NCI-H2081 (cell line): ENCODE measurements at regions not wholly inside any gene's neighbourhood (a gene's known extent, or its start where the extent isn't known, plus 50 kb on each side); places are given as distances from the start of the nearest gene placed in this dataset.

Experiments used
- DNase-seq, 2 experiments: peaks; one replicate each; lab custom pipeline; 2025; lab: John Stamatoyannopoulos, UW

DNA sequence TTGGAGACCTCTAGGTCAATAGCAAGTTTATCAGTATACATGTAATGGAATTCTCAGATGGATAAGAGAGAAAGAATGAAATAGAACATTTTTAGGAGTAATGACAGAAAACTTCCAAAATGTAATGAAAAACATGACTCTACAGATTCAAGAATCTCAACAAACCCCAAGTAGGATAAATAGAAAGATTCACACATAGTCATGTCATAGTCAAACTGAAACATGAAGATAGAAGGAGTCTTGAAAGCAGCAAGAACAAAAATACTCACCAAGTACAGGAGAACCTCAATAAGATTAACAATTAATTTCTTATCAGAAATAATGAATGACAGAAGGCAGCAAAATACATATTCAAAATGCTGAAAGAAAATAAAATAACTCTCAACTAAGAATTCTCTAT is 164.5 kb downstream of the SPATA31D1 start:
- DNase-seq = no peak

GRCh38 chr9:82154573-82154972 is 166.0 kb downstream of the SPATA31D1 start:
- no peak for DNase-seq

GRCh38 chr9:82161876-82162275 is 173.3 kb downstream of the SPATA31D1 start:
- no peak for DNase-seq

- no peak for DNase-seq
Observed at GRCh38 chr9:82164159-82164558, 175.6 kb downstream of the SPATA31D1 start.

- no peak for DNase-seq
Observed at GRCh38 chr9:82167296-82167695, 178.7 kb downstream of the SPATA31D1 start.

- no peak for DNase-seq
Observed at GRCh38 chr9:82168585-82168984, 180.0 kb downstream of the SPATA31D1 start.

- no peak for DNase-seq
Observed at GRCh38 chr9:82170866-82171265, 182.3 kb downstream of the SPATA31D1 start.

DNA sequence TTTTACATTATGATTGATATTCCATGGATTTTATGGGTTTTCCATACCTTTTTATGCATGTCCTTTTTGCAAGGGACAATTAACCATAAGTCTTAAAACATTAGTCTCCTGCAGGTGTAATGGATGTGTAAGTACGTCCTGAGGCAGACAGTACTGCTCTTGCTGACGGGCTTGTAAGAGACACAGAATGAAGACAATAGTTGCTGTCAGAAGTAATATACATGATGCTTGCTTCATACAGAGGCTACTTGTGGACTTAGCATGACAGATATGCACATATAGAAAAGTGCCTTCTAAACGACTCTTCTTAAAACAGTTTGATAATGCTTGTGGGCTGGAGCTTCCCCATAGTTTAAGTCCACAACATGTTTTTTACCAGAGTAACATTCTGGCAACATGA is 182.7 kb downstream of the SPATA31D1 start:
- no peak for DNase-seq

DNA sequence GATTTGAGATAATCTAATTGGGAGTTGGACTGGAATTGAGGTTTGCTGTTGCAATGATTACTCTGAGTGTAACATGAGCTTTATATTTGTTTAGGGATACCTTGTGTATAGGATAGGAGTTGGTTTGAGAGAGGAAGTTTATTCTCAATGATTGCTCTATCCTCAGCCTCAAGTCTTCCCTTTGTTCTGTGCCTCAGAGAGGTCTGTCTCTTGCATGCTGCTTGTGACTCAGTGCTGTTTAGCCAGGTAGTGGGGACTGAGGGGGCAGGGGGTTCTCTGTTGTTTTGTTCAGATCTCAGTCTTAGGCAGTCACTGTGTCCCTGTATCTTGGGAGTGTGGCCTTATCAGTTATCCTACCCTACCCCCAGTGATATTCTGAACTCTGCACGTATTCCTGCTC is 192.1 kb downstream of the SPATA31D1 start:
- no peak for DNase-seq

- DNase-seq = no peak
Observed at GRCh38 chr9:82183181-82183860, 194.7 kb downstream of the SPATA31D1 start.

DNA sequence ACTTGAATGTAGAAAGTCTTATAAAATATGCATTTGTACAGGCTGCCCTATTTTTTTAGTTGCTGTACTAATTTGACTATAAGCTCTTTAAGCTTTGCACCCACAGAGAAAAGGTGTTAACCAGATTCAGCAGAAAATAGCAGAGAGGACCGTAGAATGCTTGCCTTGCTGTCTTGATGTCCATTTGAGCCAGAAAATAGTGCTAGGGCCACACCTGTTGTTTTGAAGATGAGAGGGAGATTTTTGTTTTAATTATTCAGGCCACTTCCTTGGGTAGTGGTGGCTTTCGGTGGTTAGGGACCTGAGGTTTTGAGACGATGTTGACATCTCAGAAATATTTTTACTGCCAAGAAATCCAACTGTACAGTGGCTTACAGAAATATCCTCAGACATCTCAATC is 196.0 kb downstream of the SPATA31D1 start:
- no peak for DNase-seq

DNA sequence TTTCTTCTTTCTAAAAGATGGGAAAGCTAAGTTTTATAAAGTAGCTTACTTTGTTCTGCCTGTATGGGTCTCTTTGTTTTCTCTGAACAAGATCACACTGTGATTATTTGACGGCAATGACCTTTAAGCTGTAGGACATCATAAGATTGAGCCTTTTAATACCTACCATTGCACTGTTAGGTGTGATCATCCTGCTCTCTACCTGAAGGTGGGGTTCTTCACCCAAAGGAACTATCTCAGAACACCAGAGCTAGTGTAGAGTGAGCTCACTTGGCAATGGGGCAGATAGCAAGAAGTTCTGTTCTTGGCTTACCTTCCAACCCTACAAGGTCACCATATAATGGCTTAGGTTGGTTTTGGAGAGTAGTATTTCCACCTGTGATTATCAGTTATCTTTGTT is 200.2 kb downstream of the SPATA31D1 start:
- DNase-seq = no peak

DNA sequence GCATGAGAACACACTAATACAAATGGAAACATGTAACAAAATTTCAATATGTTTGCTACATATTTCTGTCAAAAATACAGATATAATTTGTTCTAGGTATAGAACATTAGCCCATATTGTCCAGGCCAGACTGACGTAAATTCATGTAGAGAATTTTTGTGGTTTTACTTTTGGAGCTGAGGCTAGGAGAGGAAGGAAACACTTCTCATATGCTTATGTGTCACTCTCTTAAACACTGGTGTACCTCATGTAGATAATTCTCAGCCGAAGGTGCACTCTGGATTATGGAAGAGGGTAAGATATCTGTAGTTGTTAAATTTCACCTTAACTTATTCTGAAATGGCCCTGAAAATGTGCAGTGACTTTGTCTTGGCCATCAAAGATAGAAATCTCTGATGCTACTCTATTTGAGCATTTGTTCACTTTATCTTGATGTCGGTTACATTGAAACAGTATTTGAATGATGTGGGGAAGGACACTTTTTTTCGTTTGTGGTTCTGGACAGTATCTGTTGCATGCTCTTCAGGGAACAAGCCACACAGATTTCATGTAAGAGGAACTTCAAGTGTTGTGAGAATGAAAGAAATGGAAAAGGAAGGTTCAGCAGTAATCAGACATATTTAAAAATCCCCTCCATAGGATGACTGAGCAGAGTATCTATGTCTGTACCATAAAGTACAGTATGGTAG is 202.7 kb downstream of the SPATA31D1 start:
- no peak for DNase-seq

DNA sequence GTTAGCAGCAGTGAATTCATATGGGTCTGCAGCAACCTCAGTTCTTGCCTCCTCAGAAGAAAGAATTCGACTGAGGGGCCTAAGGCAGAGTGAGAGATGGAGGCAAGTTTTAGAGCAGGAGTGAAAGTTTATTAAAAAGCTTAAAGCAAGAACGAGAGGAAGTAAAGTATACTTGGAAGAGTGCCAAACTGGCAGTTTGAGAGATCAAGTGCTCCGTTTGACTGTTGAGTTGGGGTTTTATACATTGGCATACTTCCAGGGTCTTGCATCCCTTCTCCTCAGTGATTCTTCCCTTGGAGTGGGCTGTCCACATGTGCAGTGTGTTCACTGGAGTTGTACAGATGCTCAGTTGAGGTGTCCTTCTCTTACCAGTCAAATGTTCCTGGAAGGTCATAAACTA is 203.6 kb downstream of the SPATA31D1 start:
- DNase-seq = no peak

DNA sequence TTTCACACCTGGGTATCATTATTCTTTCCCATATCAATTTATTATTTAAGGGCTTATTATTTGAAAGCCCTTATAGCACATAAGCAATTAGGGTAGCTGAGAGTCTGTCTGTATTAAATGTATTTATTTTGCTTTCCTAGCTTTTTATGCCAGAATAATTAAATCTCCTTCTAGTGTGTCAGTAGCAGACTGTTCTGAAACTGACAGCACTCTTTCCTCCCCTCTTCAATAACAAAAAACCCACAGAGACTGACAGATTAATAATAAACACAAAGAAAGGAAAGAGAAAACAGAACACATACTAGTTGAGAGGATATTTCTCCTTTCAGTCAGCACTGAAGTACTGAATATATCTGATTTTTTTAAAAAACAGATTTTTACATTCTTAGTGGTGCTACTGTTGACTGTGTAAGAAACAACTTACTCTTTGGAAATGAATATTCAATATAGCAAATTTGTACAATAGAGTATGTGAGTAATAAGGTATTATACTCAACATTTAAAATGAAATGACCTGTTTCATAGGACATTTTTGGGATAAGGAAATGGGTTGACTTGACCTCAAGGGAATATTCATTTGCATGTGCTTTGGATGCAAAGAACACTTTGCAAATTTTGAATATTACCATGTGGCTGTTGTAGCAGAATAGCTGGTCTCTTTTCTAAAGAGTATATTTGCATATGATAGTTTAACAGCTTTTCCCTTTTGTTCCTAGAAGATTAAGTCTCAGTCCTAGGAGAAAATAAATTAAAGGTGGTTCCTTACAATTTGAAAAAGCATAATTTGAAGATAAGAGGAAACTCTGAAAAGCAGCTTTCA is 208.3 kb downstream of the SPATA31D1 start:
- DNase-seq = peak in 1 of 2 experiments; percentile 79

- no peak for DNase-seq
Observed at GRCh38 chr9:82201196-82201595, 212.6 kb downstream of the SPATA31D1 start.

DNA sequence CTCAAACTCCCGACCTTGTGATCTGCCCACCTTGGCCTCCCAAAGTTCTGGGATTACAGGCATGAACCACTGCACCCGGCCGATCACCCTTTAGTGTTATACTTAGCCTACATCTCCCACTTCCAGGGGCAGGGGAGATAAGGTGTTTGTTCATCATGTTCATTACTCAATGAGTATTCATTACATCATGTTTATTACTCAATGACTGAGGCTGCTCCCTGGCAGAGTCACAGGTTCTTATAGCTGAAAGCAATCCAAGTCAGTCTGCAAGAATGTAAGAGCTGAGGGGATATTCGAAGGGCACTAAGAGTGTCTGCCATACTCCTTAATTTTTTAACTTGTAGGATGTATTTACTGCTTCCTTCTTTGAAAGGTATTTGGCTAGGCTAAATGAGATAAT is 214.2 kb downstream of the SPATA31D1 start:
- no peak for DNase-seq

GRCh38 chr9:82206490-82206889 is 217.9 kb downstream of the SPATA31D1 start:
- DNase-seq = peak in 1 of 2 experiments; percentile 50

DNA sequence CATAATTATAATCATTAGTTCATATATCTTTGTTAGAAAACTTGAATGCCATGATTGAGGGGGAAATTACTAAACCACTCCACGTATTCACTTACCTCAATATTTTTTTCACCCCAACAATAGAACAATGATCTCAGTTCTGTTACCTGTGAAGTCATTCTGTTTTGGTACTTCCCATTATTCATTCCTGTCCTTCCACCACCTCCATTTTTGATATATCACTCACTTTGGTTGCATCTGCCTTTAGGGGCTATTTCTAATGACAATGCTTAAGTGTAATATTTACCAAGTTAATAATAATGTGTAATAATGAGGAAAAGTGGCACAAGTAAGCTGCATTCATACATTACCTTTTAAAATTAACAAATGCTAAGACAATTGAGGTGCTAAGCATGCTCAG is 218.4 kb downstream of the SPATA31D1 start:
- peak in 1 of 2 experiments; percentile 50 for DNase-seq

GRCh38 chr9:82208741-82209450 is 220.3 kb downstream of the SPATA31D1 start:
- no peak for DNase-seq

GRCh38 chr9:82209797-82210470 is 221.4 kb downstream of the SPATA31D1 start:
- DNase-seq = no peak

- no peak for DNase-seq
Observed at GRCh38 chr9:82212885-82213284, 224.3 kb downstream of the SPATA31D1 start.
